Dedifferentiated amniotic fluid mesenchymal stem cell (primary cell): ENCODE measurements at regions not wholly inside any gene's neighbourhood (a gene's known extent, or its start where the extent isn't known, plus 50 kb on each side); places are given as distances from the start of the nearest gene placed in this dataset.
"Not testable (repeated sequence)": the region's sequence is repeated elsewhere in the genome, so short reads cannot be mapped to it uniquely, and the experiment has no call there.

ENCODE experiments used
- DNase-seq: peaks from one replicate; pipeline ENCODE4 v3.0.0-alpha.2; 2016; ENCODE audit errors: extremely low spot score

GRCh38 chr17:77619851-77620250 lies 338.7 kb upstream of the TNRC6C start:
- DNase-seq, result no peak

- no peak for DNase-seq
These were observed 338.2 kb upstream of the TNRC6C start for GRCh38 chr17:77620282-77620681.

- not testable (repeated sequence) for DNase-seq
These were observed 336.4 kb upstream of the TNRC6C start for GRCh38 chr17:77622084-77622483.

- no peak for DNase-seq
These were observed 335.9 kb upstream of the TNRC6C start for GRCh38 chr17:77622647-77623046.

- not testable (repeated sequence) for DNase-seq
These were observed 335.2 kb upstream of the TNRC6C start for GRCh38 chr17:77623321-77623720.

- DNase-seq, result no peak
These were observed 330.5 kb upstream of the TNRC6C start for GRCh38 chr17:77628035-77628434.

GRCh38 chr17:77629284-77629683 lies 329.2 kb upstream of the TNRC6C start:
- not testable (repeated sequence) for DNase-seq

GRCh38 chr17:77631307-77631706 lies 327.2 kb upstream of the TNRC6C start:
- DNase-seq, result no peak

GRCh38 chr17:77632619-77633018 lies 325.9 kb upstream of the TNRC6C start:
- DNase-seq, result no peak

- DNase-seq, result no peak
These were observed 323.8 kb upstream of the TNRC6C start for GRCh38 chr17:77634710-77635109.

- no peak for DNase-seq
These were observed 323.3 kb upstream of the TNRC6C start for GRCh38 chr17:77635176-77635575.

GRCh38 chr17:77635785-77636184 lies 322.7 kb upstream of the TNRC6C start:
- DNase-seq, result not testable (repeated sequence)

- no peak for DNase-seq
These were observed 321.4 kb upstream of the TNRC6C start for GRCh38 chr17:77636835-77637817.

- DNase-seq, result no peak
These were observed 320.5 kb upstream of the TNRC6C start for GRCh38 chr17:77637818-77638575.

GRCh38 chr17:77640252-77640651 lies 318.3 kb upstream of the TNRC6C start:
- DNase-seq, result no peak

- no peak for DNase-seq
These were observed 317.4 kb upstream of the TNRC6C start for GRCh38 chr17:77640916-77641605.

GRCh38 chr17:77641718-77642117 lies 316.8 kb upstream of the TNRC6C start:
- DNase-seq, result no peak

- DNase-seq, result no peak
These were observed 314.1 kb upstream of the TNRC6C start for GRCh38 chr17:77644181-77645071.

- no peak for DNase-seq
These were observed 313.1 kb upstream of the TNRC6C start for GRCh38 chr17:77645072-77646045.

- no peak for DNase-seq
These were observed 312.5 kb upstream of the TNRC6C start for GRCh38 chr17:77646046-77646430.
